ENCODE measurements at regions not wholly inside any gene's neighbourhood (a gene's known extent, or its start where the extent isn't known, plus 50 kb on each side); places are given as distances from the start of the nearest gene placed in this dataset.

DNA sequence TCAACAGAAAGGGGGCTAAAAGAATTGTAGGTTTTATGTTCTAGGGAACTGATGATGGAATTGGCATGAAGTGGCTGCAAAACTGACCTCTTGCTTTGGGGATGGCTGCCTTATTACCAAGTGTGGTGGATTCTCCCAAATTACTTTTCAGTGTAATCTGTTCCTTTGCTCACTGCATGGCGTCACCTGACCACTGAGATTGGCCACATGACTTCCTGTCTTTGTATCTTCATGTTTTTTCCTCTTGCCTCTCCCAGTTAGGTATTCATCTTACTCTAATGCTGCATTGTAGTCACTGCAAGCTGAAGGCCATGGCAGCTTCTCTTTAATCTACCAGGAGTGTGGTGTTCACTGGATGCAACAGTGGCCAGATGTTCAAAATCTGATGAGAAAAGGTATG, 257.7 kb upstream of the TNP1 start:
- no peak overlapping the region for H3K4me3 ChIP-seq (ENCODE audit: insufficient read depth, low read length, poor library complexity, severe bottlenecking)
- no peaks in the 10 kb centered on the region for H3K36me3 ChIP-seq (ENCODE audit: low read length)
- no peak overlapping the region for H3K4me2 ChIP-seq (ENCODE audit: low read depth, low read length, poor library complexity, severe bottlenecking)
- no peak overlapping the region for H3K27ac ChIP-seq (ENCODE audit: low read depth, low read length)
- TF ChIP-seq EZH2phosphoT487 (conservative IDR thresholded peaks at IDR 0.05; ENCODE audit: low read length), result no peak
- TF ChIP-seq, protein P1, sequence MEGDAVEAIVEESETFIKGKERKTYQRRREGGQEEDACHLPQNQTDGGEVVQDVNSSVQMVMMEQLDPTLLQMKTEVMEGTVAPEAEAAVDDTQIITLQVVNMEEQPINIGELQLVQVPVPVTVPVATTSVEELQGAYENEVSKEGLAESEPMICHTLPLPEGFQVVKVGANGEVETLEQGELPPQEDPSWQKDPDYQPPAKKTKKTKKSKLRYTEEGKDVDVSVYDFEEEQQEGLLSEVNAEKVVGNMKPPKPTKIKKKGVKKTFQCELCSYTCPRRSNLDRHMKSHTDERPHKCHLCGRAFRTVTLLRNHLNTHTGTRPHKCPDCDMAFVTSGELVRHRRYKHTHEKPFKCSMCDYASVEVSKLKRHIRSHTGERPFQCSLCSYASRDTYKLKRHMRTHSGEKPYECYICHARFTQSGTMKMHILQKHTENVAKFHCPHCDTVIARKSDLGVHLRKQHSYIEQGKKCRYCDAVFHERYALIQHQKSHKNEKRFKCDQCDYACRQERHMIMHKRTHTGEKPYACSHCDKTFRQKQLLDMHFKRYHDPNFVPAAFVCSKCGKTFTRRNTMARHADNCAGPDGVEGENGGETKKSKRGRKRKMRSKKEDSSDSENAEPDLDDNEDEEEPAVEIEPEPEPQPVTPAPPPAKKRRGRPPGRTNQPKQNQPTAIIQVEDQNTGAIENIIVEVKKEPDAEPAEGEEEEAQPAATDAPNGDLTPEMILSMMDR (IDR thresholded peaks at IDR 0.05; ENCODE audit: insufficient read depth, low read length, poor library complexity, severe bottlenecking), result no peak
- H3K9me3 ChIP-seq (ENCODE audit: insufficient read depth, low read length), result no peaks in the 10 kb centered on the region
- no peaks in the 10 kb centered on the region for H3K27me3 ChIP-seq (ENCODE audit: low read length)
- H2AFZ ChIP-seq (ENCODE audit: low read depth, low read length, severe bottlenecking), result no peak overlapping the region
- no peak overlapping the region for H3K9ac ChIP-seq (ENCODE audit: low read length)
- H3K9me2 ChIP-seq (replicated peaks; ENCODE audit: insufficient read depth, low read length), result no peaks in the 10 kb centered on the region
- H3F3A ChIP-seq (ENCODE audit: insufficient read depth), result no peaks in the 10 kb centered on the region
- H4K20me1 ChIP-seq (ENCODE audit: low read depth, low read length), result no peaks in the 10 kb centered on the region
- no peaks in the 10 kb centered on the region for H3K79me2 ChIP-seq (ENCODE audit: insufficient read depth, low read length)

DNA sequence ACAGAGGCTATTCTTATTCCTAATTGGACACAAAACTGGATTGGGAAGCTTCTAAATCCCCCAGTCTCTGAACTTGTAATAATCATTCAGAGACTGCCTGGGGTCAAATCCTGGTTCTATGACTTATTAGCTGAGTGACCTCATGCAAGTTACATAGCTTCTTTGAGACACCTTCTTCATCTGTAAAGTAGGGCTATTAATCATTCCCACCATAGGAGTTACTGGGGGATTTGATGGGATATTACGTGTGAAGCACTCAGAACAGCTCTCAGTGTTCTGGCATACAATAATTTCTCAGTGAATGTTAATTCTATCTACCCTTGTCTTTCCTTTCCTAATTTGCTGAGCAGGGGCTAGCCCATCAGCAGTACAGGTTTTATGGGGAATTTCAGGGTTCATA, 256.7 kb upstream of the TNP1 start:
- no peak overlapping the region for H3K4me2 ChIP-seq (ENCODE audit: low read depth, low read length, poor library complexity, severe bottlenecking)
- no peak for TF ChIP-seq EZH2phosphoT487 (conservative IDR thresholded peaks at IDR 0.05; ENCODE audit: low read length)
- TF ChIP-seq, protein P1 (IDR thresholded peaks at IDR 0.05; ENCODE audit: insufficient read depth, low read length, poor library complexity, severe bottlenecking), result no peak
- no peaks in the 10 kb centered on the region for H3K36me3 ChIP-seq (ENCODE audit: low read length)
- no peak overlapping the region for H3K9ac ChIP-seq (ENCODE audit: low read length)
- no peaks in the 10 kb centered on the region for H3K9me3 ChIP-seq (ENCODE audit: insufficient read depth, low read length)
- H2AFZ ChIP-seq (ENCODE audit: low read depth, low read length, severe bottlenecking), result no peak overlapping the region
- H4K20me1 ChIP-seq (ENCODE audit: low read depth, low read length), result no peaks in the 10 kb centered on the region
- H3F3A ChIP-seq (ENCODE audit: insufficient read depth), result no peaks in the 10 kb centered on the region
- no peak overlapping the region for H3K27ac ChIP-seq (ENCODE audit: low read depth, low read length)
- no peak overlapping the region for H3K4me3 ChIP-seq (ENCODE audit: insufficient read depth, low read length, poor library complexity, severe bottlenecking)
- no peaks in the 10 kb centered on the region for H3K27me3 ChIP-seq (ENCODE audit: low read length)
- no peaks in the 10 kb centered on the region for H3K9me2 ChIP-seq (replicated peaks; ENCODE audit: insufficient read depth, low read length)
- H3K79me2 ChIP-seq (ENCODE audit: insufficient read depth, low read length), result no peaks in the 10 kb centered on the region

DNA sequence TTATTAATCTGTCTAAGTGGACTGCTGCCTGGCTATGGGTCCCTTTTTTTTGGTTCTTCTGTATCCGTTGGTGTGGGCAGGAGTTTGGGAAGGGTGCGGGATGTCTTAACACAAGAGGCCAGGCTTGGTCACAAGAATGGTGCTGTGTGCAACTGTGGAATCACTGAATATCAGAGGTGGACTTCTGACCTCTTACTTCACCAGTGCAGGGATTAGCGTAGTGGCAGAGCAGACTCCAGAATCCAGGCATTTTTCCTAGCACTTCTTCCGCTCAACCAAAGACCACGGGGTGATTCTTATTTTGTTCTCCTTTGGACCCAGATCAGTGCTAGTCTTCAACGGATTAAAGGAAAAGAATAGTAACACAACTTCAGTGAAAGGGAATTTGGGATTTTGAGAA, 254.3 kb upstream of the TNP1 start:
- no peak overlapping the region for H3K4me3 ChIP-seq (ENCODE audit: insufficient read depth, low read length, poor library complexity, severe bottlenecking)
- H3K9ac ChIP-seq (ENCODE audit: low read length), result no peak overlapping the region
- no peaks in the 10 kb centered on the region for H3F3A ChIP-seq (ENCODE audit: insufficient read depth)
- no peaks in the 10 kb centered on the region for H3K9me3 ChIP-seq (ENCODE audit: insufficient read depth, low read length)
- TF ChIP-seq, protein P1 (IDR thresholded peaks at IDR 0.05; ENCODE audit: insufficient read depth, low read length, poor library complexity, severe bottlenecking), result no peak
- no peak for TF ChIP-seq EZH2phosphoT487 (conservative IDR thresholded peaks at IDR 0.05; ENCODE audit: low read length)
- H3K9me2 ChIP-seq (replicated peaks; ENCODE audit: insufficient read depth, low read length), result no peaks in the 10 kb centered on the region
- no peaks in the 10 kb centered on the region for H3K36me3 ChIP-seq (ENCODE audit: low read length)
- H2AFZ ChIP-seq (ENCODE audit: low read depth, low read length, severe bottlenecking), result no peak overlapping the region
- H3K27me3 ChIP-seq (ENCODE audit: low read length), result no peaks in the 10 kb centered on the region
- H3K4me2 ChIP-seq (ENCODE audit: low read depth, low read length, poor library complexity, severe bottlenecking), result no peak overlapping the region
- H4K20me1 ChIP-seq (ENCODE audit: low read depth, low read length), result no peaks in the 10 kb centered on the region
- no peak overlapping the region for H3K27ac ChIP-seq (ENCODE audit: low read depth, low read length)
- no peaks in the 10 kb centered on the region for H3K79me2 ChIP-seq (ENCODE audit: insufficient read depth, low read length)

DNA sequence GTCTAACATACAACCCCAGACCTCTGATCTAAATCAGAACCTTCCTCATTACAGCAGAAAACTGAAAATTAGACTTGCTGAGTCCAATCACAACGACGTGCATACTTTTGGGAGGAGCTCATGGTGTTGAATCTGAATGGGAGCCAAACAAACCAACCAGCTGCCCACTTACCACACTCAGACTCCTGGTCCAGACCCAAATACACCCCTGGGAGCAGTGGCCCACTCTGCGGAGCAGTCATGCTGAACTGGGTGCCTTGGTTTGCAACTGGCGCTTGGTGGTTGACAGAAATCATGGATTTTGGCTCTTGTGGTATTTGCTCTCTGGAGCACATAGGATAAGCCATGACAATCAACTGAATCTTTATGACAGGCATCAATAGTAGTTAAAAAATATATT, 253.6 kb upstream of the TNP1 start:
- Histone ChIP-seq H3F3A (ENCODE audit: insufficient read depth) (no peaks in the 10 kb centered on the region), H3K9me3 (ENCODE audit: insufficient read depth, low read length) (no peaks in the 10 kb centered on the region), H3K79me2 (ENCODE audit: insufficient read depth, low read length) (no peaks in the 10 kb centered on the region), H2AFZ (ENCODE audit: low read depth, low read length, severe bottlenecking) (no peak overlapping the region), H3K36me3 (ENCODE audit: low read length) (no peaks in the 10 kb centered on the region), H3K27me3 (ENCODE audit: low read length) (no peaks in the 10 kb centered on the region), H3K27ac (ENCODE audit: low read depth, low read length) (no peak overlapping the region), H3K4me2 (ENCODE audit: low read depth, low read length, poor library complexity, severe bottlenecking) (no peak overlapping the region), H4K20me1 (ENCODE audit: low read depth, low read length) (no peaks in the 10 kb centered on the region), H3K4me3 (ENCODE audit: insufficient read depth, low read length, poor library complexity, severe bottlenecking) (no peak overlapping the region), H3K9me2 (replicated peaks; ENCODE audit: insufficient read depth, low read length) (no peaks in the 10 kb centered on the region), H3K9ac (ENCODE audit: low read length) (no peak overlapping the region)
- TF ChIP-seq EZH2phosphoT487 (conservative IDR thresholded peaks at IDR 0.05; ENCODE audit: low read length), result no peak
- TF ChIP-seq, protein P1 (IDR thresholded peaks at IDR 0.05; ENCODE audit: insufficient read depth, low read length, poor library complexity, severe bottlenecking), result no peak

Measured in SU-DHL-6 (cell line).